ENCODE measurements at regions not wholly inside any gene's neighbourhood (a gene's known extent, or its start where the extent isn't known, plus 50 kb on each side); places are given as distances from the start of the nearest gene placed in this dataset.
A peak's percentile ranks its signal among the peaks of the same experiment; 100 is the strongest.

DNA sequence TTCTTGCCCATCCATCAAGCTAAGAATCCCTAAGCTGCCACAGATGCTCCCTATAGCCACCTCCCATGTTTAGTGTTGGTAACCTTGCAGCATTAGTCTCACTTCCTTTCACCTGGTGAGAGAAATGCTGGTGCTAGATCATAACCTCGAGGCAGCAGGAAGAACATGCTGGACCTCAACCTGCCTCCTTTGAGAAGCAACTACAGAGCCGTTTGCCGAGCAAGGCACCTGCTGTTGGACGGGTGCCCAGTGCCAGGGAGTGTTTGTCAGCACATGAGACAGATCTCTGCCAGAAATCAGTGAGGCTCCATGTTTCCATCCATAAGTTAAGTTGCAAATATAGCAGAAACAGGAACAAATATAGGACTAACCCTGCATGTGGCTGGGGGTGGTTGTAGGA, 955.7 kb downstream of the TUSC7 start:
- intact Hi-C loops (cut with DNase I), result no loop called here
- DNase-seq, result peak in 11 of 42 donors; percentile 3 to 49 (median 12)

DNA sequence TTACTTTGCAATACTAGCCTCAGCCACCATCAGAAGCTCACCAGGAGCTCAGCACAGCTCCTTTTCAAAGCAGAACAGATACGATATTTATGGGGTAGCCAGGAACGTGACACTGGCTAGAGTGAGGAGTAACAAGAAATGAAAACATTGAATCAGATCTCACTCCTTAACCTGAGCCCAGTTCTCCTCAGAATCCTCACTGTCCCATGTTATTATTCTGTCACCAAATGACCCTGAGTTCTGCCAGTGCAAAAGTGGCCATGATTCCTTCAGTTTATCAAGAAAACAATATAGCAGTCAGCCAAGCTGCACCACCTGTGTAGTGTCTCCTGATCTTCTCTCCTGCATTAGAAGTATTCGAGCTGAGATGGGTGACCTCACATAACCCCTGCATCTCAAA, 956.7 kb downstream of the TUSC7 start:
- intact Hi-C loops (cut with DNase I), result no loop called here
- no peak for DNase-seq

DNA sequence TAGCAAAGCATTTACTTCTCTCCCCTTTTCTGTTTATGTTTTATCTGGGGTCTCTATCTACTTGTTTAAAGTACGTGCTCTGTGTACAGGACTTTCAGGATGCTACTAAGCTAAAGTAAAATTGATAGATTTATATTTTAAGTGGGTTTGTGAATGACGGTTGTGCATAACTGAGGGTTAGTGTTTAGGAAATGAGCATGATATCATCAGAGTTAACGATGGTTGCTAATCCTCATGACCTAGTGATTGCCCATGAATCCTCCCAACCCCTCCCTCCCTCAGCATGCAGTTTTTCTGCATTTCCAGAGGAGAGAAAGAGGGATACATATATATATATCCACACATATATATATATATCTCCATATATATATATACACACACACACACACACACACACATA, 957.2 kb downstream of the TUSC7 start:
- intact Hi-C loops (cut with DNase I), result no loop called here
- DNase-seq, result no peak

DNA sequence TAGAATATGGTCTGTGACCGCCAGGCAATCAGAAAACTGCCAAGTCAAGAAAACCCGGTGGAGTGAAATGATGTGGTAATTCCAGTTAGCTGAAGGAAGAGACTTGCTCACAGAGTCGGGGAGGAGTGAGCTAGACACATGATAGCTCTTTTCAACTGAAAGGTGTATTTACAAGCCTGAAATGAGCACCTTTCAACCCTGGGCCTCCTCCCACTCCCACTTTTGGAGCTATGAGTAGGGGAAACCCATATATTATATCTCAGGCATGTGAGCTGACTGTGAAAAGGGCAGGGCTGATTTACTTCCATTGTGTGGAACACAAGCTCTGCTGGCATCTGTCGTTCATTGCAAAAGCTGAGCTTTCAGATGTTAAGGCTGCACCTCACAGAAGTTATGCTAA, 960.2 kb downstream of the TUSC7 start:
- DNase-seq, result no peak
- intact Hi-C loops (cut with DNase I), result no loop called here

DNA sequence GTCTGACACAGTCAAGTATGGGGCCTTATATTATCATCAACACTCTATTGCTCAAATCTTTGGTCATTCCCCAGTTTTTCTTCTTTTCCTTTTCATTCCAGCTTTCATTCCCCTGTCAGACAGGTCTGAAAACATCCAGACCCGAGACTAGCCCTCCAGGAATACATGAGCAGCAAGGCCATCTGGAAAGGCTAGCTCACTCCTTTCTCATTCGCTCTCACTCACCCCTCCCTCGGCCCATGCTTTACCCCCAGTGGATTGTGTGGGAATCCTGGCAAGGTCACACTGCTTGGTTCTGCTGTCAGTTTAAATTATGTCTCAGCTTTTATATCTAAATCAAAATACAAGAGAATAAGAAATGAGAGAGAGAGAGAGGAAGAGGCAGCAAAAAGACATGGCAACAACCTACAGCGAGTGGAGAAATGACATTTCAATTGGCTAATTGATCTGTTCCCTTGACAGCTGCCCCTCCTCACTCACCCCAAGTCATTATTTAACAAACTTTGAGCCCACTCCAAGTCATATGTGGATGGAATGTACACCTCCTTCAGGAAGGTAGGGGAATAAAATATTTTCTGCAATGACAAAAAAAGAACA, 962.2 kb downstream of the TUSC7 start:
- DNase-seq, result no peak
- intact Hi-C loops (cut with DNase I), result no loop called here

DNA sequence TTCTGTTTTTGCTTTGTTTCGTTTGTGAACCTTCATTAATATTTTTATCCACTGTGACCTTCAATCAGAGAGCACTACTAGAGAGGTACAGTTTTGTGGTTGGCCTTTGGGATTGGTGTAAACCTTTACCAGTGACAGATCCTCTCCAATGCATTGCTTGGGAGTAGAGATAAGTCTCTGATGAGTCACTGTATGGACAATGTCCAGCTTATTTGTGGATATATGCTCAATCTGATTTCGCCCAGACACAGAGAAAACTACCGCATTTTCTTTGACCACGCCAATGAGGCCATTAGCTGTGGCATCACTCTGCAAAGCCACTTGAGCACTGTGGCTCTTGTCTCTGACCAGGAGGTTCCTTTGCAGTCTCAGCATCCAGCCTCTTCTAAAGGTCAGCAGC, 964.7 kb downstream of the TUSC7 start:
- intact Hi-C loops (cut with DNase I), result no loop called here
- no peak for DNase-seq

DNA sequence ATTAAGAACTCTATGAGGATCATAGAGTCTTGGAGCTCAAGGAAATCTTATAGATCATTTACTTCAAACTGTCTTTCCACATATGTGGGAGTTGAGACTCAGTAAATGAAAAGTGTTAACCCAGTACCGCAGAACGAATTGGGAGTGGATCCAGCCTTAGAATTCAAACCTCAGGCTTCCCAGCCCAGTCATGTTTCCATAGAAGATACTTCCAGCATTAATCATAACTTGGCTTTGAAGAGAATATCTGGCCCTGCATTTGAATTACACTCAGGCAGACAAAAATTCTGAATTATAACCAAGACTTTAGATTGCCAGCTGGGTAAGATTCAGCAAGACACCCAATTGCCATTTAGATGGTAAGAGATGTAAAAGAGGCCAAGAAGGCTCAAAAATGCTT, 972.0 kb downstream of the TUSC7 start:
- no peak for DNase-seq
- intact Hi-C loops (cut with DNase I), result no loop called here

DNA sequence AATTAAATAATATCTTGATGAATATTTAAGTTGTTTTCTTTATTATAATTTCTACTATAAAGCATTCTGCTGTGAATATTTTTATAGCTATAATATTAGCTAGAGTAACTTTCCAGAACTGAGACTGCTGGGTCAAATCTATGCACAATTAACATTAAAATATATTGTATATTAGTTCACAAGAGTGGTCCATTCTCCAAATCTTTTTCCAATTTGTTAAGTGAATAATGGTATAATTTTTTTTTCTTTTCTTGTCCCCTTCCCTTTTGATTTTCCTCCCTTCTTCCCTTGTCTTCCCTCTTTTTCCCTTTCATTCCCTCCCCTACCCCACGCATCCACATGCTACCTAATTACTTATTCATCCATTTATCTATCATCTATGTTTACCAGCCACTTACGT, 977.5 kb downstream of the TUSC7 start:
- DNase-seq, result no peak
- intact Hi-C loops (cut with DNase I), result no loop called here

DNA sequence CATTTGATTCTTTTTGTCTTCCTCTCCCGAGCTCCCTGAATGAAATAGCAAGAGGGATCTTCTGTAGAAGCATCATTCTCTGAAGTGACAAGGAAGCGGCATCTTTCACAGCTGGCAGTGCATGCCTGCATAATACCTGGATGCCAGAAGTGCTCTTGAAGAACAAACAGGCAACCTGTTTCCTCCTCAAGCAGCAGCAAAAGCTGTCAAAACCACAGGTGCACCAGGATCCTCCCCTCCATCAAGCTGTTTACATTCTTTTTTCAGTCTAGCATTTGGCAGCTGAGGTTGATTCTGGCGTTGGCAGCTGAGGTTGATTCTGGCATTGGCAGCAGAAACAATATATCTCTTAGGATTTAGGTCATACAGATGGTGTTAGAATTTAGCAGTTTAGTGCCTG, 979.0 kb downstream of the TUSC7 start:
- DNase-seq, result no peak
- intact Hi-C loops (cut with DNase I), result no loop called here

DNA sequence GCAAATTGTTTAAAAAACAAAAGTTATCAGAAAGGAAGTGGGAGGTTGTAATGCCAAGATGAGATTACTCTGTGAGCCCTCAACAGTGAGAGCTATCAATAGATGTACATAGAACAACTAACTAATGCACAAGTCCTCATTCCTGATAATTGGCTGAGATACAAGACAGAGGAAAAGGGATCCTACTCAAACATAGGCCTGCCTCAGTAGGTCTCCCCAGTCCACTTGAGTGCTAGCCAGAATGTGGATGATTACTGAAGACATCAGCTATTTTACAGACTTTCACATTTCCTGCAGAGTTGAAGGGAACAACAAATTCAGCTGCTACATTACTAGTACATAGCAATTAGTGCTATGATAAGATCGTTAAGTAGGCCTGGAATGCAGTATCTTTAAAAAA, 981.9 kb downstream of the TUSC7 start:
- intact Hi-C loops (cut with DNase I), result no loop called here
- DNase-seq, result no peak

DNA sequence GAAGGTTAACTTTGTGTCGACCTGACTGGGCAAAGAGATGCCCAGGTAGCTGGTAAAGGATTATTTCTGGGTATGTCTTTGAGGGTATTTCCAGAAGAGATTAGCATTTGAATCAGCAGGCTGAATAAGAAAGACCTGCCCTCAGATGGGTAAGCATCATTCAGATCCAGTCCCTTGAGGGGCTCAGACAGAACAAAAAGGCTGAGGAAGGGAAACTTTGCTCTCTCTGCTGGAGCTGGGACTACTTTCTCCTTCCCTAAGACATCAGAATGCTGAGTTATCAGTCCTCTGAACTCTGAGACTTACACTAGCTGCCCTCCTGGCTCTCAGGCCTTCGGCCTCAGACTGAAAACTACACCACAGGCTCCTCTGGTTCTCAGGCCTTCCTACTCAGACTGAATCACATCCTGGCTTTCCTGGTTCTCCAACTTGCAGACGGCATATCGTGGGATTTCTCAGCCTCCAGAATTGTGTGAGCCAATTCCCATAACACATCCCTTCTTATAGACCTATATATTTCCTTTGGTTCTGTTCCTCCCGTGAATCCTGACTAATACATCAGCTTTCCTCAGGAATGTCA, 982.9 kb downstream of the TUSC7 start:
- intact Hi-C loops (cut with DNase I), result no loop called here
- DNase-seq, result no peak

DNA sequence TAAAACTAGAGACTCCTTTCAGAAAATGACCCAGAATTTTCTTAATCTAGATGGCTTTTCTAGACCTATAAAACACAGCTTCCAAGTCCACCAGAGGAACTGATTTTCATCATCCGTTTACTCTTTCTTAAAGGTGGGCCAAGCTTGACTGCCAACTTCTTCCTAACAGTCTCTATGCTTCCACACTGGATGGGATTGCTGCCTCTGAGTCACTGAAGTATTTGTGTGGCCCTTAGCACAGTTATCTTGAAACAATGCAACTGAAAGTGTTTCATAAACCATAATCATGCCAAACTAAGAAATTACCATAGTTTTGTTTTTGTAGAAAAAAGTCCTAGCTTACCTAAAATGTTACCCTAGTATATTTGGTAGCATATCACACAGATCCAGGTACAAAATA, 985.7 kb downstream of the TUSC7 start:
- intact Hi-C loops (cut with DNase I), result no loop called here
- peak in 1 of 42 donors; percentile 42 for DNase-seq

DNA sequence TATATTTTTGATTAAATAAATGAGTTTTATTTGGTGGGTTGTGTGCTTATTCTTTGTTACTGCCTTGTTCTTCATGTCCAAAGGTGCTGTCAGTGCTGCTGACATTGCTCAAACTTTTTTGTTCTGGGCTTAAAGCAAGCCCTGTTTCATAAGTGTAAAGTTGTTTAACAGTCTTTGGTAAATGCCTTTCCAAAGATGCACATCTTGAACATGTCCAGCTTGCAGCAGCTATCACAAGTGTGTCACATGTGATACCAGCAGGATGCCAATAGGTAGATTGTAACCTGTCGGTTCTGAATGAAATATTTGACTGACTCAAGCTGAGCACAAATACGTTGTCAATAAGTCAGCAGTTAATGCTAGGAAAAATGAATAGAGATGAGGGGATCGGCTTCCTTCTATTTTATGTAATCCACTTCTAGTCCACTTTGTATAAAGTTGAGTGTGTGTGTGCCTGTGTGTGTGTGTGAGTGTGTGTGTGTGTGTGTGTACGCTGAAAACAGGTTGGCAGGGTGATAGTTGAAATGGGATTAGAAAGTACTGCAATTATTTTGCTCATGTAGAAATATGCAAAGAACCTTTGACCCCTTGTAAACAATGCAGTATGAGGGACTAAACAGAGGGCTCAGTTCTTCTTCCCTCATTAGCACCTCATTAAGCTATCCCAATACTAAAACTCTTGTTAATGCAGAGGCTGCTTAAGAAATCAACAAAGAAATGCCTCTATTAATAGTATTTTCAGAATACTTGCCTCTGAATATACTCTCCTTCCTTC, 986.5 kb downstream of the TUSC7 start:
- no peak for DNase-seq
- intact Hi-C loops (cut with DNase I), result no loop called here

DNA sequence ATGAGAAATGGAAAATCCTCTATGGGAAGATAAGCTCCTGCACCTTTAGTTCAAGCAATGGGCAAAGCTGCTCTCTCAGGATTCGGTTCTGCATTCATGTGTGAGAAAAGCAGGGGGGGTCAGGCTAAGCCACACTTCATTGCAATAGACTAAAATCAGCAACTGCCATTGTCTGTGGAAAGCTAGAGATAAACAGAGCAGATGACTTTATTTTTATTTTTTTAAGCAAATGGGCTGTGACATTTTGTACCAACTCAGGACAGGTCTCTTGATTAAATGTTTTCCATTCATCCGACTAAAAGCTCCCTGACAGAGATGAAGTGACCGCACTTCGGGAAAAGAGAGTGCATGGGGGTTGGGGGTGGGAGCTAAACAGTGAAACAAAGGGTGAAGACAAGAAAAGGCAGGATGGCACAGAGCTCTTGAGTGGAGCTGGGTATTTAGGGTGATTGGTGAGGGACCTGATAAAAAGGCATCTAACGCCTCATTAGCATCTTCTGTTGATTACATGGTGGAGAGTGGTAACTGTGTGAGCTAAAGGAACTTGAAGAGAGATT, 987.4 kb downstream of the TUSC7 start:
- DNase-seq, result no peak
- intact Hi-C loops (cut with DNase I), result no loop called here

DNA sequence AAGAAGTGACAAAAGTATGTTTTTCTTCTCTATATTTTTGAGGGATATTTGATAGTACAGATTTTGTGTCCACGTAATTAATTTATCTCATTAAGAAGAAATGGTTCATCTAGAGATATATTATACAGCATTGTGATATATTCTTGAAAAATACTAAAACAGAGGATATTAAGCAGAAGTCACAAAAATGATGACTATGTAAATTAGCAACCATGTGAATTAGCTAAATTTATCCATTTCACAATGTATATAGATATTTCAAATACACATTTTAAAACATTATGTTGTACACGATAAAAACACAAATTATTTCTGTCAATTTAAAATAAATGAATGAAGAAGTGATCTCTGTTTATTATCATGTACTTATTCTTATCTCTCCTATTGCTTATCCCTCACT, 989.5 kb downstream of the TUSC7 start:
- no peak for DNase-seq
- intact Hi-C loops (cut with DNase I), result no loop called here

DNA sequence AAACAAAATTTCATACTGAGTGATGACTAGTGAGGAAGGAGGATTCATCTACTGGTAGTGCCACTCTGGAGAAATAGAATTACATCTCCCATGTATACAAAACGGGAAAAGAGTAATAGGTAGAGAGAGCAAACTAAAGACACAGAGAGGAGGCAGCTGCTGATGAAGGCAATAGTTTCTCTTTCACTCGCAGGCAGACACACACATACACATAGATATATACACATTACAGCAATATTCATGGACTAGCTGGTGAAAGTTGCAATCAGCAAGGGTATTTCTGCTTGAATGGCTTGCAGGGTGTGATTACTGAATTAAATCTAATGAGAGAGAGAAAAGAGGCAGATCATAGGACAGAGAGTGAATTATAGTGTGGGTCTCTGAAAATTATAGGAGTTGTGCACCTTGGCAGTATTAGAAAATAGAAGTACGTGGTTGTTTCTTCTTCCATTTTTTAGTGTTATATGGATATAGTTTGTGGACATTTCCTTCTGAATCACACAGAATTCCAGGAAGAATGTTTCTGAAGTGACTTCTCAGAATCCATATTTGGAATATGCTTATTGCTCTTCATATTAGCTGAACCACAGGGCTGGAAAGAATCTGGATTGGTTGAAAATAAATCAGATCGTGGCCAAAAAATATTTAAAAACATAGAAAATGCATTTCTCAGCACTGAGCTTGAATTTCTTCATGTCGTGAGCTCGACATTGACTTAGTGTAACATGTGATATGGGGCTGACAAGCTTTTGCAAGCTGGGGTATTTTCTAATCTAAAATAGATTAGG, 991.2 kb downstream of the TUSC7 start:
- DNase-seq, result no peak
- intact Hi-C loops (cut with DNase I), result no loop called here

DNA sequence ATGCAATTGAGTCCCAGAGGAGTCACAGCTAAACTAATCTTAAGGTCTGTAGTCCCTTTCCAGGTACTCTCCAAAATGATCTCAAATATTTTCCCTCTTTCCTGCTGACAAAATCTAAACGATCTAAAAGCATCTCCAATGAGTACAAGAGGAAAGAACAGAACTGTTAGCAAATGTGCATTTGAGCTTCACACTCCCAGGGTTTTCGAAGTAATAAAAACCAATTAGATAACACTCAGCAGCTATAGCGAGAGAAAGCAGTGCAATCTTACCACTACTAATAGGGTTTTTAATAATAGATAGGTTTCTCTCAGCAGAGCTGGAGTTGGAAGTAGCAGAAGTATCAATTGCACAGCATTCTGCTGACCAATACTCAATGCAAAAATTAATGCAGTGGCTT, 995.4 kb downstream of the TUSC7 start:
- DNase-seq, result no peak
- intact Hi-C loops (cut with DNase I), result no loop called here

DNA sequence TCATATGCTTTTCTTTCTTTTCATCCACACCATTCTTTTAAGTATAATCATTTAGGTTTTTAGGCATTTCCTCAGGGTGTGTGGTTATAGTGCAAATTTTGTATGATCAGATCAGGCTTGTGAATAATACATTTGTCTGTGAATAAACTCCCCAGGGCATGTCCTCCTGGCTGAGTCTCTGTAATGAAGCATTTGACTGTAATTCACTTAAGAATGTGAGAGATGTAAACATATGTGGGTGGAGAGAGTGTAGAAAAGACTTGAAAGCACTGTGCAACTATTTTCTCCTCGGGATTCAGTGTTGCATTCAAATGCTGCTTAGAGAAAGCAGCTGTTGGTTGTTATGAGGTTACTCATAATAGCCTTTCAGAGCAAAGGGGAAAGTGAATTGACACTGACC, 996.5 kb downstream of the TUSC7 start:
- no peak for DNase-seq
- intact Hi-C loops (cut with DNase I), result no loop called here

DNA sequence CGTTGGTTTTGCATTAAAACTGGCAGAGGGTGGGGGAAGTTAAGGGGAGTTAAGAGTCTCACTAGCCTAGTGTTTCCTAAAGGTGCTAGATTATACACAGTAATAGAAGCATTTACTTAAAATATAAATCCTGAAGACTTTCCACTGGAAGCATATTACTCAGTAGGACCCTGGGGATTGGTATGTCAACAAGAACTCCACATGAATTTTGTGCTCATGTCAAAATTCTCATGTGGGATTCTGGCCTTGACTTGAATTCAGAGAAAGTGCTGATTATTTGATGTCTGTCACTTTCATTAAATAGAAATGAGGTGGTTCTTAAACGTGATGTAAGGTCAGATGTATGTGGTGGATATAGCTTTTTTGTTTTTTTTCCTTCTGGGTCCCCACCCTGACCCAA, 997.2 kb downstream of the TUSC7 start:
- DNase-seq, result no peak
- intact Hi-C loops (cut with DNase I), result no loop called here

DNA sequence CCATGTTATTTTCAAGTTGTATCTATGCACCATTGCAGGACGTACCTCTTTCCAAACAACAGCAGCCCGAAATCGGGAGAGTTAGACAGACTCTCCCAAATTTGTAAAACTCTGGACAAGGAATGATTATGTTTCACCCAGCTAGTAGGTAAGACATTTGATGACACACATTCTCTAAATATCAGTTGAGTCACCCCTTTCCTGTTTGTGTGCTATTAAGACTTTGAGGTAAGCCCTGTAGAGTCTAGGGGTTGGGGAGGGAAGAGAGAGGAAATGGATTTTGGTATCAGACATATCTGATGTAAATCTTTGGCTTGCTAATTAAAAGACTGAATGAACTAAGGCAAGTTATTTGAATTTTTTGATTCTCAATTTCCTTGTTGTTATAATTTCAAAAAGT, 999.0 kb downstream of the TUSC7 start:
- no peak for DNase-seq
- intact Hi-C loops (cut with DNase I), result no loop called here
